HG03565 (cell line): ENCODE measurements at regions not wholly inside any gene's neighbourhood (a gene's known extent, or its start where the extent isn't known, plus 50 kb on each side); places are given as distances from the start of the nearest gene placed in this dataset.

ENCODE experiments used
- ATAC-seq: cut with Tn5 transposase; IDR thresholded peaks from one replicate; pipeline ENCODE4 v1.9.1; 2021; ENCODE audit warnings: mild to moderate bottlenecking, moderate library complexity; ENCODE audit not compliant: unreplicated experiment

GRCh38 chr6:21844120-21844917 is 250.8 kb downstream of the SOX4 start:
- no peak for ATAC-seq

DNA sequence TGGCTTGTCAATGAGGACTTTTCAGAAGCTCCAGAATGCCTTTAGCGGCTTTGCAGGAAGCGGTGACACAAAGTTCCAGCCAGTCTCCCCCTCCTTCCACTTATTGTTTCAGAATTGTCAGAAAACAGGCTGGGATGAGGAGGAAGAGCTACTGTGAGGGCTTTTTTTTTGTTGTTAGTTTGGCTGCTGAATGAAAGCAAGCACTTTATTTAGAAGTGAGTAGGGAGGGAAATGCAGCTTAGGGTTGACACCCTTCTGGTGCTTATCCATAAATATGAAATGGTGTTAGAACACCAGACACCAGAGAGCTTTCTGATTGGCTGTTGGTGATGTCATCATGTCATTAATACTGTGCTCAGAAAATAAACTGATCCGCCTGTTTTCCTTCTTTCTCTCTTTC is 251.5 kb downstream of the SOX4 start:
- ATAC-seq, result no peak

DNA sequence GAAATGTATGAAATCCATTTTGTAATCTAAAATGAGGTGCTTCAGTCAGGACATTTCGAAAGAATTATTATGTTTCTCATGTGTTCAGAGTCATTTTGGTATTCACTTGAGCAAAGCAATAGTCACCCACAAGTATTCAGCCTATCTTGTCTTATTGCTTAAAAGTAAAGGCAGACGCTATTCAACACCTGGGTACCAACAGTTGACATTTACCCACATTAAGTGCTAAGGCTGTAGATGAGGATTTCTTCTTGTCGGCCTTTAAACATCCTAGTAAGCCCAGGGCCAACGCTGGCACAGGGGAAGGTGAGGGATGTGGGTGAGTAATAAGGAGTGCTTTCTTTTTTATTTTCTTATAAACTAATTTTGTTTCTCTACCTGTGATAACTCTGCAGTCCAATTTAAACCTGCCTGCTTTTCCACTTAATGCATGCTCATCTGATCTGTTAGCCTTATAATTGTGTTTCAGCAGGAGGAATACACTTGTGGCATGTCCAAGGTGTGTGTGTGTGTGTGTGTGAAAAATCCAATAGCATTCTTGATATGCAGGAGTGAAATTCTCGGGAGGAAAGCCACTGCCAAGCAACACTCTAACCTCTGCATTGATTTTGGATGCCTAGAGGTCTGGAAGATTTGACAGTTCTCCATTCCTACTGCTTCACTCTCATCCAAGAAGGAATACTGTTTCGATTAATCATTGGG is 252.0 kb downstream of the SOX4 start:
- no peak for ATAC-seq

DNA sequence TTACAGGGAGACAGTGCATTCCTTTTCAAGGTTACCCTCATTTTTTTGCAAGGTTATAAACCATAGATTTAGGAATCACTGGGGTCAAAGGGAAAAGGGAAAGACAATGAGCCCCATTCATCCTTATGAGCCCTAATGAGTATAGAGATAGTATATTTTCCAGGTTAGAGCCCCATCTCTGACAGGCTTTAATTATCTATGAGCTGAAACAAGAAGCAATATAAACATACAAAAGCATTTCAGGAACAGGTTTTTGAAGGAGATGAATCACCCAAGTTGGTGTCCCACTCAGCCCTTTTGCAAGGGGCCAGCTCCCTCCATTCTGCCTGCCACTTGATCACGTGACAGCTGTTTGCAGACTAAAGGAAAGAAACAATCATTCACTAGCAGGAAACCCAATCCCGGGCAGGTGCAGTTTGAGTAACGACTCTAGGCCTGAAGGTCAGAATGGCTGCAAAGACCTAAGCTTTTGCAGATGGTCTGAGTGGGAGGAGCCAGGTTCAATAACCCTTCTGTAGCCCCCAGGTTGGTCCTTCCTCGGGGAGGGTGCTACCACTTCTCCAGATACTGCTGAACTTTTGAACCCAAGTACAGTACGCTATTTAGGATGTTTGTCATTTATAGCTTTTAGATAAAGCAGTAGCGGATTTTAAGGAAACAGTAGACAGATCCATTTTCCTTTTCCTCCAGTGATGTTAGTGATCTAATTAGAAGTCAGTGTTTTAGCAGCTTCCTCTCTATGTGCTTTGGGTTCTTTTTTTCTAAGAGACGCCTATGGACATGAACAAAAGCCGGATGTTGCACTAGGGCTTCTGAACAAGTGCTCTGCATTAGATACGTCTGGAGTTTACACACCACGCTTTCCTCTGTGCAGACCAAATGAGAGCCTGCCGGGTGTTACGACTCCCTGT is 253.2 kb downstream of the SOX4 start:
- no peak for ATAC-seq

- ATAC-seq, result no peak
Observed at GRCh38 chr6:21847711-21848480, 254.3 kb downstream of the SOX4 start.

- no peak for ATAC-seq
Observed at GRCh38 chr6:21850691-21851090, 257.1 kb downstream of the SOX4 start.

DNA sequence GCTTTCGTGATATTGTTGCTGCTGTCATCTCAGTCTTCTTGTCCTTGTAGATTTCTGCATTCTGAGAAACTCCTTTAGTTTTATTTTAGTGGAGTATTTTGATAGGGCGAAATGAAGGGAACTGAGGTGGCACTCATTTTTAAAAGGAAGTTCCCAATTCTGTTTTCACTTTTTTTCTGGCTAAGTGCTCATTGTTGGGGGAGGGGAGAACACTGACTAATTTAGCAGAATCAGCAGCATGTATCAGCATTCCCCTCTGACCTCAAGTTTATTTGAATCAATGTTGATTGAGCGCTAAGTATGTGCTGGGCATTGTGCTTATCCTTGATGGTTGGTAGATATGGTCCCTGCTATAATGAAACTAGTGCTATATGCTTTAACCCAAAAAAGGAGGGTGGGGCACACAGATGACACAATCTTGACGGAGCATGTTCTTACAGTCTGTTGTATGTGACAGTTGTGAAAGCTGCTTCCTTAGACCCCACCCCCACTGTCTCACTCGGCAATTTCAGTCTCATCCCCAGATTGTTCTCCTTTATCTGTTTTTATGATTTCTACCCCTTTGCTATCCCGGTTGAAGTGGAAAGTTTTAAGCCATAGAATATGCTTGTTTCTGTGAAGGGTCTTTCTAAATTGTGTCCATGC is 262.4 kb downstream of the SOX4 start:
- no peak for ATAC-seq

DNA sequence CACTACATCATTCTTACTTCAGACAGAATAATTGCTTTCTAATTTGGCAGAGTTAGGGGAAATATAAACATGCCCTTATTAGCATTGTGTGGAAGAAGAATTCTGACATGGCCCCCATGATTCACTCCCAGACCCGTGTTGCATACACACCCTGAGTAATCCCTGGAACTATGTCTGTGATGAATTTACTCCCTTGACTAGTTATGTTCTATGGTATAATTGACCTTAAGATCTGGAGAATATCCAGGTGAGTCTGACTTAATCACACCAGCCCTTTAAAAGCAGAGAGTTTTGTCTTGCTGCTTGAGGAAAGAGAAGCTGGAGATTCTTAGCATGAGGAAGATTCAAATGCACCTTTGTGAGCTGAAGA is 262.9 kb downstream of the SOX4 start:
- ATAC-seq, result no peak

- ATAC-seq, result no peak
Observed at GRCh38 chr6:21856844-21857243, 263.3 kb downstream of the SOX4 start.

- ATAC-seq, result no peak
Observed at GRCh38 chr6:21858076-21858475, 264.5 kb downstream of the SOX4 start.

- no peak for ATAC-seq
Observed at GRCh38 chr6:21859193-21859735, 265.7 kb downstream of the SOX4 start.

DNA sequence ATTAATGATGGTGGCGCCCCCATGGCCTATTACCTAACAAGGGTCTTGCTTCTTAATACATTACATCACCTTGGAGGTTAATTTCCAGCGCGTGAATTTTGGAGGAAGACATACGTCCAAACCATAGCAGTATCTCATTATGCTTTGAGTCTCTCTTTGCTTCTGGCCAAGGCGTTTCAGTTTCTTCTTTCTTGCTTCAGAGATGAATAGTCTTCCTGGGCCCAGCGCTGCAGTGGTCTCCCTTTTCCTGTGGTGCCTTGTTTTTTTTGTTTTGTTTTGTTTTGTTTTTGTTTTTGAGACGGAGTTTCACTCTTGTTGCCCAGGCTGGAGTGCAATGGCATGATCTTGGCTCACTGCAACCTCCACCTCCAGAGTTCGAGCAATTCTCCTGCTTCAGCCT is 268.4 kb downstream of the SOX4 start:
- no peak for ATAC-seq

- no peak for ATAC-seq
Observed at GRCh38 chr6:21864206-21864605, 270.7 kb downstream of the SOX4 start.

GRCh38 chr6:21868226-21868625 is 274.7 kb downstream of the SOX4 start:
- no peak for ATAC-seq

- ATAC-seq, result no peak
Observed at GRCh38 chr6:21869085-21869771, 275.7 kb downstream of the SOX4 start.

DNA sequence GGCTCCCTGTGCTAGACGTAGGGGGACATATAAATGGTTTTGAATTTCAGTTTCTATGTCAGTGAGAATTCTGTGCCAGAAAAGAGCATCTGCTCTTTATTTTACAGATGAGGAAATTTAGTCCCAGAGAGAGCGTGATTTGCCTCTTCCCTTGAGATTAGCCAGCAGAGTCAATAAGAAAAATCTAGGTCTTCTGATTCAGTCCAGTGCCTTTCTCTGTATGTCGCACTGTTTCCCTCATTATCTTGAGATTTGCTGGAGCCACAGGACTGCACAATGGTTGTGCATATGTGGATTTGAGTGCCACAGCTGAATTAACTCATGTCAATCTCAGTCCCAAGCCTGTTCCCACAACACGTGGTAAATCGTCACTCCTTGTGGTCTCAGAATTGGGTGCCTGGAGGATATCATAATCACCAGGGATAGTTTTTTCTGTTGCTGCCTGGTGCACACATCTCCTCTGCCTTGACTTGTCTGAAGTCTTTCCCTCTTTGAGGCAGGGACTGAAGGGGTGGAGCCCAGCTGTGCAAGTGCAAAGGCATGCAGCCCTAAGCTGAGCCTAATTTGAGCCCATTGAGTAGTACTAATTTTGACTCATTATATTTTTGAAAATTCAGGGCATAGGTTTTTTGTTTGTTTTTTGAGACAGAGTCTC is 276.7 kb downstream of the SOX4 start:
- no peak for ATAC-seq

DNA sequence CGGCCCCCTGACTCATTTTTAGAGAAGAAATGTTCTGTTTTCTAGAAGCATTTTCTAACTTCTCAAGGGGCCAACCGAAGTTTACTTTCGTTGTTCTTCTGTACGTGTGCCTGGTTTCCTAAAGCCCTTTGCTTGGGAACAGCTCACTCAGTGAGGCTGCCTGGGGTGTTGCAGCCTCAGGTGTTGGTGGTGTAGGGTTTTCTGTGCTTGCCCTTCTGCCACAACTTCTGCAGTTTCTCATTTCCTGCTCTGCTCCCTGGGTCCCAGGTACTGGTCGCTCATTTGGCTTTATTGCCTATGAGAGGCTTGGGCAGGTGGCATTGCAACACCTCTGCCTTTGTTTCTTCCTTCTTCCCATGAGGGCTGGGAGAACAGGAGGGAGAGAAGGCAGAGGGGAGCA is 278.3 kb downstream of the SOX4 start:
- no peak for ATAC-seq

DNA sequence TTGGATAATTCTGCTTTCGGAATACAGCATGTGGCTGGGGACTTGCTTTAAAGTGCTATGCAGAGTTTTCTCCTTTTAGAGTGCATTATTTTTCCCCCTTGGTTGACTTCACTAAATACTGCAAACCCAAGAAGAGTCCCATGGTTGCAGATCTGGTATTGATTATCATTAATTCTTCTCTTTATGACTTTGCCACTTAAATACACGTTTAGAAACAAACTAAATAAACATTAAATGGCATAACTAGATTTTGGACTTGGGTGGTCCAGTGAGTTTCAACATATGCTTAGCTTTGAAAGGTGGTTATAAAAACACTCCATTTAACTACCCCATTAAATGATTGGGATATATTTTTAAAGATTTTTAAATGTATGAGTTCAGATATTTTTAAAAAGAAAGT is 279.2 kb downstream of the SOX4 start:
- no peak for ATAC-seq

- ATAC-seq, result no peak
Observed at GRCh38 chr6:21873562-21873961, 280.0 kb downstream of the SOX4 start.
